SH-SY5Y (cell line): ENCODE measurements at regions not wholly inside any gene's neighbourhood (a gene's known extent, or its start where the extent isn't known, plus 50 kb on each side); places are given as distances from the start of the nearest gene placed in this dataset.

Experiments used
- GATA2 ChIP-seq: IDR thresholded peaks from 2 replicates; pipeline ENCODE4 v1.6.1; 2011; ENCODE audit warnings: mild to moderate bottlenecking, low read depth, low read length
- GATA3 ChIP-seq: IDR thresholded peaks from 2 replicates; pipeline ENCODE4 v1.6.1; 2011; ENCODE audit warnings: low read depth, mild to moderate bottlenecking, low read length, moderate library complexity

DNA sequence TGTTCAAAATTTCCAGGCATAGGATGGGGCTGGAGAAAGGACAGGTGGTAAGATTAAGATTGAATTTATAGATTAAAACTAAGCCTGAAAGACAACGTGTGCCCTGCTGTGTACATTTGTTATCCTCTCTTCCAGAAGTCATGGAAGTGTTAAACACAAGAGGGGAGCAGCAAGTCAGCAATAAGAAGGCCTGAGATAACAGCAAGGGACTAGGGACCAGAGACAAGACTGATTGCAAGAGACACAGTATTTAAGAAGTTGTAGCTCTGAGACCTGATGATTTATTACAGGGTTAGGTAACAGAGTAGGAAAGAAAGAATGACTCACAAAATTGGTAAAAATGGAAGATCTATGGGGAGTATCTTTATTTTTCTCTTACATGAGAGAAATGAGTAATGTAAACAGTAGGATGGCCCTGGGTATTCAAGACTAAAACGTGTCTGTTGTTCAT is 55.7 kb upstream of the COL1A2 start:
- TF ChIP-seq GATA3 (no peak), GATA2 (0 out of 2 replicates have a peak, but pooled peaks have one; percentile 14)
